Left ventricle myocardium inferior (tissue), 1 donor: ENCODE measurements at regions not wholly inside any gene's neighbourhood (a gene's known extent, or its start where the extent isn't known, plus 50 kb on each side); places are given as distances from the start of the nearest gene placed in this dataset.

Experiments used
- DNase-seq: peaks from one replicate; pipeline ENCODE4 v3.0.0-alpha.2; 2020
- H3K27ac ChIP-seq: fragments of 200-600 bp; replicated peaks from 2 replicates; pipeline ENCODE4 v1.8.0; 2021
- H3K27me3 ChIP-seq: fragments of 200-600 bp; 2 replicates; pipeline ENCODE4 v1.8.0; 2021; ENCODE audit warnings: low read depth
- H3K36me3 ChIP-seq: fragments of 200-600 bp; 2 replicates; pipeline ENCODE4 v1.8.0; 2021
- H3K4me1 ChIP-seq: fragments of 200-600 bp; 2 replicates; pipeline ENCODE4 v1.8.0; 2021
- H3K4me3 ChIP-seq: fragments of 200-600 bp; 2 replicates; pipeline ENCODE4 v1.8.0; 2021; ENCODE audit warnings: mild to moderate bottlenecking, moderate library complexity
- H3K9me3 ChIP-seq: fragments of 200-600 bp; replicated peaks from 2 replicates; pipeline ENCODE4 v1.8.0; 2021
- intact Hi-C: fragments of 100-400 bp; cut with micrococcal nuclease; formaldehyde crosslinking; loops from one replicate; pipeline ENCODE4 v1.11.0; 2022
- TF ChIP-seq, protein P1 (sequence below): fragments of 200-600 bp; IDR thresholded peaks from 2 replicates; pipeline ENCODE4 v1.8.0; 2021; ENCODE audit warnings: antibody characterized with exemption, mild to moderate bottlenecking, borderline replicate concordance
- donor health status: DM: no; HTN: yes; CAD: no; lungs with severe emphysema.

DNA sequence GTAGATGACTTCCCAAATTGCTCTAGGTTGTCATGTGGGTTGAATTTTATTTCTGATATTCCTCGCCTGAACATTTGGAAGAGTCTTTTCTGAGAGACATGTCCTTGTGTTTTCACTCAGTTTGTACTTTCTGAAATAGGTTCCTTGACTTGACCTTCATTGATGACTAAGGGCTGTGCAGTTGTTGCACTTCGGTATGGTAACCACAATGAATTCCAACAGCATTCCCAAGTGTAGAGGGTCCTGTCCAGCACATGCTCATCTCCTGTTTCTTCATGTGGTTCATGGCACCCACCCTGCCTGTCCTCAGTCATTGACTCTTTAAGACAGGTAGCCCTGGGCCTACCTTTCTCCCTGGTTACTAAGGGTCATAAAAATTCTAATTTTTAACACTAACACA is 527.8 kb downstream of the MTRR start:
- Histone ChIP-seq H3K36me3 (no peaks in the 10 kb centered on the region), H3K27ac (no peak overlapping the region), H3K4me3 (no peak overlapping the region), H3K27me3 (no peaks in the 10 kb centered on the region), H3K9me3 (no peaks in the 10 kb centered on the region), H3K4me1 (no peaks in the 10 kb centered on the region)
- DNase-seq = no peak
- intact Hi-C loops = no loop called here
- TF ChIP-seq, protein P1, sequence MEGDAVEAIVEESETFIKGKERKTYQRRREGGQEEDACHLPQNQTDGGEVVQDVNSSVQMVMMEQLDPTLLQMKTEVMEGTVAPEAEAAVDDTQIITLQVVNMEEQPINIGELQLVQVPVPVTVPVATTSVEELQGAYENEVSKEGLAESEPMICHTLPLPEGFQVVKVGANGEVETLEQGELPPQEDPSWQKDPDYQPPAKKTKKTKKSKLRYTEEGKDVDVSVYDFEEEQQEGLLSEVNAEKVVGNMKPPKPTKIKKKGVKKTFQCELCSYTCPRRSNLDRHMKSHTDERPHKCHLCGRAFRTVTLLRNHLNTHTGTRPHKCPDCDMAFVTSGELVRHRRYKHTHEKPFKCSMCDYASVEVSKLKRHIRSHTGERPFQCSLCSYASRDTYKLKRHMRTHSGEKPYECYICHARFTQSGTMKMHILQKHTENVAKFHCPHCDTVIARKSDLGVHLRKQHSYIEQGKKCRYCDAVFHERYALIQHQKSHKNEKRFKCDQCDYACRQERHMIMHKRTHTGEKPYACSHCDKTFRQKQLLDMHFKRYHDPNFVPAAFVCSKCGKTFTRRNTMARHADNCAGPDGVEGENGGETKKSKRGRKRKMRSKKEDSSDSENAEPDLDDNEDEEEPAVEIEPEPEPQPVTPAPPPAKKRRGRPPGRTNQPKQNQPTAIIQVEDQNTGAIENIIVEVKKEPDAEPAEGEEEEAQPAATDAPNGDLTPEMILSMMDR = no peak

DNA sequence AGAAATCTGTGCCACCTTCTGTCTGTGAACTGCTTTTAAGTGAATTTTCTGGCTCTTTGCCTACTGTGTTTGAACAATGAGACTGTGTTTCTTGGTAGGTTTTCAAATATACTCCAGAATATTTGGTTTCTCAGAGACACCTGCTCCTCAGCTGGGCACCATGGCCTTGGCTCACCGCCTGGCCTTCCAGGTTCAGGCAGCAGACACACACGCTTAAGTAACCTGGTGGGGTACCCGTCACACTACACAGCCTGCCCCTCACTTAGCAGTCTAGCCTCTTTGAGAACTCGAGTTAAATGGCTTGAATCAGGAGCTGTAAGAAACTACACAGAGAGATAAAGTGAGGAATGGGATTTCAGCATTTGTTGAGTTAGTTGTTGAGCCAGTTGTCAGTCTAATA is 530.5 kb downstream of the MTRR start:
- Histone ChIP-seq H3K36me3 (no peaks in the 10 kb centered on the region), H3K4me1 (no peaks in the 10 kb centered on the region), H3K27me3 (no peaks in the 10 kb centered on the region), H3K9me3 (peaks cover 4% of the 10 kb centered on the region), H3K27ac (no peak overlapping the region), H3K4me3 (no peak overlapping the region)
- intact Hi-C loops = no loop called here
- TF ChIP-seq, protein P1 = no peak
- DNase-seq = no peak

DNA sequence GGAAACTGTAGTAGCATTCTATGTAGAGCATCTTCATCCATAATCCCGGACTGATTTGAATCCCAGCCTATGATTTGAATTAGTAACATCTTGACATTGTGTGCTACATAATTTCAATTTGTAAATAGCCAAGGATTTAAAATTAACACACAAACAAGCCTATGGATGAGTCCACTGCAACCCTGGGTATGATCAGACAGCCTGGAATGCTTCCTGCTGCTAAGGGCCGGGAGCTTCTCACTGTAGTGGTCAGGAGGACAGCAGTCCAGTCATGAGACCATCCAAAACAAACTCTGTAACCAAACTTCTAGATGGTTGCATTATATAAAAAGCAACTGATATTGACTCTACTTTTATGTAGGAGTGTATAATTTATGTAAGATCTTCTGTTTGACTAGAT is 539.3 kb downstream of the MTRR start:
- Histone ChIP-seq H3K27me3 (no peaks in the 10 kb centered on the region), H3K9me3 (peaks cover 14% of the 10 kb centered on the region), H3K27ac (no peak overlapping the region), H3K36me3 (no peaks in the 10 kb centered on the region), H3K4me3 (no peak overlapping the region), H3K4me1 (no peaks in the 10 kb centered on the region)
- no peak for DNase-seq
- TF ChIP-seq, protein P1 = no peak
- intact Hi-C loops = no loop called here

DNA sequence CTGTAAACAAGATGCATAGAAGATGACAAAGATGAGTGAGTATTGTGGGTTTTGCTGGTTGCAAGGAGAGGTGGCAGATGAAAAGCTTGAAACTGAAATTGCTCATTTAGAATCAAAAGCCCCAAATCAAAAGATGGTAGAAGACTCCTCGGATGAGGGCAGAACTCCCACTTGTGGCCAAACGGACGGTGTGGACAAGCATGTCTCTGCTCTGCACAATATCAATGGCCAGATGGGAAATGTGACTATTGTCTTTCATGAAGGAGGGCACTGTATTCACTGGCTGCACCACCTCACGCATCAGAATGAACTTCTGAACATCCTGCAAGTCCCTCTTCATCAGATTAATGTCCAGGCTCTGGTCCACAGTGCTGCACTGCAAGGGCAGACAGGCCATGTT is 541.7 kb downstream of the MTRR start:
- DNase-seq = no peak
- no peaks in the 10 kb centered on the region for H3K27me3 ChIP-seq
- intact Hi-C loops = no loop called here
- TF ChIP-seq, protein P1 = no peak
- no peak overlapping the region for H3K27ac ChIP-seq
- H3K4me1 ChIP-seq = no peaks in the 10 kb centered on the region
- H3K36me3 ChIP-seq = no peaks in the 10 kb centered on the region
- H3K9me3 ChIP-seq = no peaks in the 10 kb centered on the region
- no peak overlapping the region for H3K4me3 ChIP-seq

DNA sequence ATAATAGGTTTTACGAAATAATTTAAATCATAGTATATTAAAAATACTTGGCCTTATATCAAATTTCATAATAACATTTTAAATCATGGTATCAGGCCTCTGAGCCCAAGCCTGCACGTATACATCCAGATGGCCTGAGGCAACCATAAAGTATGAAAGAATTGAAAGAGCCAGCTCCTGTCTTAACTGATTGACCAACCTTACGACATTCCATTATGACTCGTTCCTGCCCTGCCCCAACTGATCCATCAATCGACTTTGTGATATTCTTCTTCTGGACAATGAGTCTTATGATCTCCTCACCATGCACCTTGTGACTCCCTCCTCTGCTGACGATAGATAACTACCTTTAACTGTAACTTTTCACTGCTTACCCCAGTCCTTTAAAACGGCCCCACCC is 545.0 kb downstream of the MTRR start:
- no peaks in the 10 kb centered on the region for H3K9me3 ChIP-seq
- H3K36me3 ChIP-seq = no peaks in the 10 kb centered on the region
- intact Hi-C loops = no loop called here
- H3K27me3 ChIP-seq = no peaks in the 10 kb centered on the region
- DNase-seq = no peak
- H3K4me1 ChIP-seq = no peaks in the 10 kb centered on the region
- H3K27ac ChIP-seq = no peak overlapping the region
- H3K4me3 ChIP-seq = no peak overlapping the region
- TF ChIP-seq, protein P1 = no peak
